Neural progenitor cell (in vitro differentiated cells): ENCODE measurements at regions not wholly inside any gene's neighbourhood (a gene's known extent, or its start where the extent isn't known, plus 50 kb on each side); places are given as distances from the start of the nearest gene placed in this dataset.

Source experiments
- EZH2 ChIP-seq: fragments of 200-600 bp; sonication (generic); IDR thresholded peaks from 2 replicates; pipeline ENCODE4 v1.6.1; 2017; ENCODE audit warnings: antibody characterized with exemption, mild to moderate bottlenecking, moderate library complexity
- EZH2phosphoT487 ChIP-seq: fragments of 200-600 bp; sonication (generic); IDR thresholded peaks from 2 replicates; pipeline ENCODE4 v1.6.1; 2017; ENCODE audit warnings: antibody characterized with exemption
- TF ChIP-seq, protein P1 (sequence below): fragments of 200-600 bp; sonication (generic); IDR thresholded peaks from 2 replicates; pipeline ENCODE4 v1.5.1; 2017; ENCODE audit warnings: antibody characterized with exemption, mild to moderate bottlenecking

DNA sequence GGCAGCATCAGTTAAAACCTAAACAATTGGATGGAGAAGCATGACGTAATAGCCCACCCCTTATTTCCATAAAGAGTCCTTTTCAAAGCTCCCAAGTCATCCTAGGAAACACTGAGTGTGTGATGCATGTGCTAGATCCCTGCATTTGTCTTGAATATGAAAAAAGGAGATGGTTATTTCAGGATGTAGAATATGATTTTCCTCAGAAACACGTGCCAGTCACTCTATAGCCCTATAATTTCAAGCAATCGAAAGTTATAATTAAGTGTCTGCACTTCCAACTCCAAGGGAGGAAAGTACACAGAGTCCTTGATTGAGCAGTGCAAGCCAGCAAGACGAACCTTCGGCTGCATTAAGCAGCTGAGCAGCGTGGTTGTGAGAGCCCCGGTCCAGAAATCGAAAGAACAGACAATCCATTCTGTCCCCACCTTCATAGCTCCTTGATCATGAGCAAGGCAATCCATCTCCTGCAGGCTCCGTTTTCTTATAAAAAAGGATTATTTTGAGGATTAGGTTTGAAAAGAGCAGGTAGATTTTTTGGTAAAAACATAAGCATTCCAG lies 287.7 kb downstream of the FBXO15 start:
- TF ChIP-seq, protein P1, sequence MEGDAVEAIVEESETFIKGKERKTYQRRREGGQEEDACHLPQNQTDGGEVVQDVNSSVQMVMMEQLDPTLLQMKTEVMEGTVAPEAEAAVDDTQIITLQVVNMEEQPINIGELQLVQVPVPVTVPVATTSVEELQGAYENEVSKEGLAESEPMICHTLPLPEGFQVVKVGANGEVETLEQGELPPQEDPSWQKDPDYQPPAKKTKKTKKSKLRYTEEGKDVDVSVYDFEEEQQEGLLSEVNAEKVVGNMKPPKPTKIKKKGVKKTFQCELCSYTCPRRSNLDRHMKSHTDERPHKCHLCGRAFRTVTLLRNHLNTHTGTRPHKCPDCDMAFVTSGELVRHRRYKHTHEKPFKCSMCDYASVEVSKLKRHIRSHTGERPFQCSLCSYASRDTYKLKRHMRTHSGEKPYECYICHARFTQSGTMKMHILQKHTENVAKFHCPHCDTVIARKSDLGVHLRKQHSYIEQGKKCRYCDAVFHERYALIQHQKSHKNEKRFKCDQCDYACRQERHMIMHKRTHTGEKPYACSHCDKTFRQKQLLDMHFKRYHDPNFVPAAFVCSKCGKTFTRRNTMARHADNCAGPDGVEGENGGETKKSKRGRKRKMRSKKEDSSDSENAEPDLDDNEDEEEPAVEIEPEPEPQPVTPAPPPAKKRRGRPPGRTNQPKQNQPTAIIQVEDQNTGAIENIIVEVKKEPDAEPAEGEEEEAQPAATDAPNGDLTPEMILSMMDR = no peak
- no peak for TF ChIP-seq EZH2
- no peak for TF ChIP-seq EZH2phosphoT487
